Fibroblast of lung (primary cell): ENCODE measurements at regions not wholly inside any gene's neighbourhood (a gene's known extent, or its start where the extent isn't known, plus 50 kb on each side); places are given as distances from the start of the nearest gene placed in this dataset.

Experiments used
- EZH2 ChIP-seq: IDR thresholded peaks from 2 replicates; pipeline ENCODE4 v1.5.1; 2012; ENCODE audit warnings: low read length, control low read depth, mild to moderate bottlenecking; ENCODE audit errors: missing control alignments
- TF ChIP-seq, protein P1 (sequence below), 2 donors: IDR thresholded peaks in 1 of 2; conservative IDR thresholded peaks in 1 of 2; 1 replicate in 1 of 2; 2 replicates in 1 of 2; pipeline ENCODE4 v1.5.1; 2011 to 2012; ENCODE audit warnings: low read length in 2 of 2, control low read depth in 1 of 2, inconsistent platforms in 1 of 2, low read depth in 1 of 2, mild to moderate bottlenecking in 1 of 2

GRCh38 chr3:106104078-106104477 is 235.3 kb upstream of the CBLB start:
- TF ChIP-seq, protein P1, sequence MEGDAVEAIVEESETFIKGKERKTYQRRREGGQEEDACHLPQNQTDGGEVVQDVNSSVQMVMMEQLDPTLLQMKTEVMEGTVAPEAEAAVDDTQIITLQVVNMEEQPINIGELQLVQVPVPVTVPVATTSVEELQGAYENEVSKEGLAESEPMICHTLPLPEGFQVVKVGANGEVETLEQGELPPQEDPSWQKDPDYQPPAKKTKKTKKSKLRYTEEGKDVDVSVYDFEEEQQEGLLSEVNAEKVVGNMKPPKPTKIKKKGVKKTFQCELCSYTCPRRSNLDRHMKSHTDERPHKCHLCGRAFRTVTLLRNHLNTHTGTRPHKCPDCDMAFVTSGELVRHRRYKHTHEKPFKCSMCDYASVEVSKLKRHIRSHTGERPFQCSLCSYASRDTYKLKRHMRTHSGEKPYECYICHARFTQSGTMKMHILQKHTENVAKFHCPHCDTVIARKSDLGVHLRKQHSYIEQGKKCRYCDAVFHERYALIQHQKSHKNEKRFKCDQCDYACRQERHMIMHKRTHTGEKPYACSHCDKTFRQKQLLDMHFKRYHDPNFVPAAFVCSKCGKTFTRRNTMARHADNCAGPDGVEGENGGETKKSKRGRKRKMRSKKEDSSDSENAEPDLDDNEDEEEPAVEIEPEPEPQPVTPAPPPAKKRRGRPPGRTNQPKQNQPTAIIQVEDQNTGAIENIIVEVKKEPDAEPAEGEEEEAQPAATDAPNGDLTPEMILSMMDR (conservative IDR thresholded peaks at IDR 0.05 in 1 of 2, IDR thresholded peaks at IDR 0.05 in 1 of 2; ENCODE audit: low read depth in 1 of 2, low read length in 2 of 2), result no peak
- TF ChIP-seq EZH2, result no peak
